ENCODE measurements at regions not wholly inside any gene's neighbourhood (a gene's known extent, or its start where the extent isn't known, plus 50 kb on each side); places are given as distances from the start of the nearest gene placed in this dataset.
A peak's percentile ranks its signal among the peaks of the same experiment; 100 is the strongest.

DNA sequence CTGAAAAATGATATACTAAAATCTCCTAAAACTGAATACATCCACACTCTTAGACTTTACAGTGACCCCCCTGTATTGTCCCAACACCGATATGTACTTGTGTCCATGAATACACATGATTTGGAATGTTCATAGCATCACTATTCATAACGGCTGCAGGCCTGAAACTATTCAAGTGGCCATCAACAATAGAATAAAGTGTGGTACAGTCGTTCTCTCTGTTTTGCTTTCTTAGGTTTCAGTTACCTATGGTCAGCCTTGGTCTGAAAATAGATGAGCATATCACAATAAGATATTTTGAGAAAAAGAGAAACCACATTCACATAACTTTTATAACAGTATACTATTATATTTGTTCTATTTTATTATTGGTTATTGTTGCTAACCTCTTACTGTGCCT is 150.6 kb downstream of the ASCL4 start:
- peaks cover 37% of the 10 kb centered on the region for H3K27me3 Mint-ChIP-seq (ENCODE audit: low read depth)
- no peak for DNase-seq (ENCODE audit: low spot score)
- H3K27ac Mint-ChIP-seq (ENCODE audit: unreplicated experiment): no peak overlapping the region
- no peak overlapping the region for H3K4me3 Mint-ChIP-seq (ENCODE audit: unreplicated experiment)
- no peaks in the 10 kb centered on the region for H3K36me3 Mint-ChIP-seq (ENCODE audit: low read depth)
- TF ChIP-seq, protein P1, sequence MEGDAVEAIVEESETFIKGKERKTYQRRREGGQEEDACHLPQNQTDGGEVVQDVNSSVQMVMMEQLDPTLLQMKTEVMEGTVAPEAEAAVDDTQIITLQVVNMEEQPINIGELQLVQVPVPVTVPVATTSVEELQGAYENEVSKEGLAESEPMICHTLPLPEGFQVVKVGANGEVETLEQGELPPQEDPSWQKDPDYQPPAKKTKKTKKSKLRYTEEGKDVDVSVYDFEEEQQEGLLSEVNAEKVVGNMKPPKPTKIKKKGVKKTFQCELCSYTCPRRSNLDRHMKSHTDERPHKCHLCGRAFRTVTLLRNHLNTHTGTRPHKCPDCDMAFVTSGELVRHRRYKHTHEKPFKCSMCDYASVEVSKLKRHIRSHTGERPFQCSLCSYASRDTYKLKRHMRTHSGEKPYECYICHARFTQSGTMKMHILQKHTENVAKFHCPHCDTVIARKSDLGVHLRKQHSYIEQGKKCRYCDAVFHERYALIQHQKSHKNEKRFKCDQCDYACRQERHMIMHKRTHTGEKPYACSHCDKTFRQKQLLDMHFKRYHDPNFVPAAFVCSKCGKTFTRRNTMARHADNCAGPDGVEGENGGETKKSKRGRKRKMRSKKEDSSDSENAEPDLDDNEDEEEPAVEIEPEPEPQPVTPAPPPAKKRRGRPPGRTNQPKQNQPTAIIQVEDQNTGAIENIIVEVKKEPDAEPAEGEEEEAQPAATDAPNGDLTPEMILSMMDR (IDR thresholded peaks at IDR 0.05): no peak
- H3K4me1 Mint-ChIP-seq (ENCODE audit: low read depth): no peaks in the 10 kb centered on the region
- no peaks in the 10 kb centered on the region for H3K9me3 Mint-ChIP-seq (ENCODE audit: low read depth)

DNA sequence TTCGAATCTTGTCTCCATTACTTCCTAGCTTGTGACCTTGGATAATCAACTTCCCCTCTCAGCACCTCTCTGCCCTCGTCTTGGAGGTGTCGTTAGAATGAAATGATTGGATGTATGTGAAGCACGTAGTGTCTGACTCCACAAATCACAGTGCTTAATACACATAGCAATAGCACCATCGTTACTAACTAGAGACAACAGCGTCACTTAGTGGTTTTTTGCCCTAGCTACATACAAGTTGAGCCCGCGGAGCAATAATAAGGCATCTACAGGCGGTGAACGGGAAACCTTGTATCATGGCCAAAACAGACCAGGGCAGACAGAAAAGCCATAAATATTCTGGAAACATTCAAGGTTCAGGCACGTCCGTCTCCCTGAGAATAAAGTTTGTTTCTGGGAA is 154.9 kb downstream of the ASCL4 start:
- H3K27ac Mint-ChIP-seq (ENCODE audit: unreplicated experiment): no peak overlapping the region
- peaks cover 27% of the 10 kb centered on the region for H3K27me3 Mint-ChIP-seq (ENCODE audit: low read depth)
- no peaks in the 10 kb centered on the region for H3K9me3 Mint-ChIP-seq (ENCODE audit: low read depth)
- TF ChIP-seq, protein P1 (IDR thresholded peaks at IDR 0.05): peak; percentile 49
- no peak overlapping the region for H3K4me3 Mint-ChIP-seq (ENCODE audit: unreplicated experiment)
- no peak for DNase-seq (ENCODE audit: low spot score)
- no peaks in the 10 kb centered on the region for H3K4me1 Mint-ChIP-seq (ENCODE audit: low read depth)
- H3K36me3 Mint-ChIP-seq (ENCODE audit: low read depth): no peaks in the 10 kb centered on the region

DNA sequence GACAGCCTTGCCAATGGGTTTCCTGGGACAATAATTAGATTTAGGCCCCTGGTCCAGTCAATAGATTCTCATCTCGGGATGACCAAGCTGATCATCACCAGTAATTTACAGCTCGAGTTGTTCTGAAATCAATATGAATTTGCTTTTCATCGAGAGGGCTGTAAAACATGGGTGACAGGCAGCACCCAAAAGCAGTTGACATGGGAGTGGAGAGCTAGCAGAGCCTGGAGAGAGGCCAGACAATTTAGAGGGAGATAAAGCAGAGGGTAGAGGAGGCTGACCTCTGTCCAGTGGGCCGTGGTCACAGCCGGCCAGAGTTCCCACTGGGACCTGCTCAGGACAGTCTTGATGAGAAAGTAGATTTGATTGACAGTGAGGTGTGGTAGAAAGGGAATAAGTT is 157.3 kb downstream of the ASCL4 start:
- H3K27me3 Mint-ChIP-seq (ENCODE audit: low read depth): peaks cover 24% of the 10 kb centered on the region
- H3K9me3 Mint-ChIP-seq (ENCODE audit: low read depth): no peaks in the 10 kb centered on the region

DNA sequence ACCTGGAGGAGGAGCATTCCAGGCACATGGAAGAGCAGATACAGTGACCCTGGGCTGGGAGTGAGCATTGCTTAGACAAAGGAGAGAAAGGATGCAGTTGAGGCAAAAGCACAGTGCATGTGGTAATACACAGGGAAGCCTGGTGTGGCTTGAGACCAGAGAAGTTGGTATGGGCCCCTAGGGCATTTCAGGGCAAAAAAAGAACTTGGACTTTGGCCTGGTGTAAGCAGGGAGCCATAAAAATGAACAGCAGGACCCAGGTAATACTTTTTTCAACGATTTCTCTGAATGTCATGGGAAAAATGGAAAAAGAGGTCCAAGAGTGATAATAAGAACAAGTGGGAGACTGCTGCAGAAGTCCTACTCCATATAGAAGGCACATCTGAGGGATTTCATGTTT is 163.9 kb downstream of the ASCL4 start:
- H3K36me3 Mint-ChIP-seq (ENCODE audit: low read depth): no peaks in the 10 kb centered on the region
- peaks cover 14% of the 10 kb centered on the region for H3K9me3 Mint-ChIP-seq (ENCODE audit: low read depth)
- H3K4me1 Mint-ChIP-seq (ENCODE audit: low read depth): no peaks in the 10 kb centered on the region
- no peak overlapping the region for H3K27ac Mint-ChIP-seq (ENCODE audit: unreplicated experiment)
- peaks cover 16% of the 10 kb centered on the region for H3K27me3 Mint-ChIP-seq (ENCODE audit: low read depth)
- TF ChIP-seq, protein P1 (IDR thresholded peaks at IDR 0.05): no peak
- DNase-seq (ENCODE audit: low spot score): no peak
- no peak overlapping the region for H3K4me3 Mint-ChIP-seq (ENCODE audit: unreplicated experiment)

More for the DNA sequence above, 157.3 kb downstream of the ASCL4 start:
- no peak for DNase-seq (ENCODE audit: low spot score)
- Mint-ChIP-seq H3K4me3 (ENCODE audit: unreplicated experiment) (no peak overlapping the region), H3K36me3 (ENCODE audit: low read depth) (no peaks in the 10 kb centered on the region), H3K4me1 (ENCODE audit: low read depth) (no peaks in the 10 kb centered on the region), H3K27ac (ENCODE audit: unreplicated experiment) (no peak overlapping the region)
- TF ChIP-seq, protein P1 (IDR thresholded peaks at IDR 0.05): no peak

DNA sequence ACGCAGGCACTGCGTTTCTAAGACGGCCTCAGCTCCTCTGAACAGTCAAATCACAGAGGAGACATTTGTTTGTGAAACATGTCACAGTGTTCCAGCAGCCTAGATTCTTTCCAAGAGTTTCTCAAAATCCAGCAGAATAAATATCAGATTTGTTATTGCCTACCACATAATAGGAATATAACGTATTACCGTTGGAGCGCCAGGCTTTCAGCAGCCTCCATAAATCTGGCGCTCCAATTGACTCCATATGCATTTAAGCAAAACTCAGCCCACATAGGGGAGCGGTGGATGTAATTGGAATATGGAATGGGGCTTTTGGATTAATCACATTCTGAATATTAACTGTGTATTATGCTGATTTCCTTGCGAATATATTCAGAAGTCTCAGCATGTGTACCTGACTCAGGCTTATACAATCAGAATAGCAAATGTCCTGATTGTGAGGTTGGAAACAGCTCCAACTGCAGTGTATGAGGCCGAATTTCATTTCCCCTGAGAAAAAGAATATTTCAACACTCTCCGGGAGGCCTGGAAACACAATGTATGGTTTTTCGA is 174.0 kb downstream of the ASCL4 start:
- H3K36me3 Mint-ChIP-seq (ENCODE audit: low read depth): no peaks in the 10 kb centered on the region

More for the DNA sequence above, 174.0 kb downstream of the ASCL4 start:
- Mint-ChIP-seq H3K27me3 (ENCODE audit: low read depth) (peaks cover 9% of the 10 kb centered on the region), H3K4me3 (ENCODE audit: unreplicated experiment) (no peak overlapping the region), H3K4me1 (ENCODE audit: low read depth) (no peaks in the 10 kb centered on the region), H3K27ac (ENCODE audit: unreplicated experiment) (no peak overlapping the region), H3K9me3 (ENCODE audit: low read depth) (peaks cover 7% of the 10 kb centered on the region)
- TF ChIP-seq, protein P1 (IDR thresholded peaks at IDR 0.05): no peak
- no peak for DNase-seq (ENCODE audit: low spot score)

All from chondrocyte (in vitro differentiated cells).